ENCODE measurements at regions not wholly inside any gene's neighbourhood (a gene's known extent, or its start where the extent isn't known, plus 50 kb on each side); places are given as distances from the start of the nearest gene placed in this dataset.

DNA sequence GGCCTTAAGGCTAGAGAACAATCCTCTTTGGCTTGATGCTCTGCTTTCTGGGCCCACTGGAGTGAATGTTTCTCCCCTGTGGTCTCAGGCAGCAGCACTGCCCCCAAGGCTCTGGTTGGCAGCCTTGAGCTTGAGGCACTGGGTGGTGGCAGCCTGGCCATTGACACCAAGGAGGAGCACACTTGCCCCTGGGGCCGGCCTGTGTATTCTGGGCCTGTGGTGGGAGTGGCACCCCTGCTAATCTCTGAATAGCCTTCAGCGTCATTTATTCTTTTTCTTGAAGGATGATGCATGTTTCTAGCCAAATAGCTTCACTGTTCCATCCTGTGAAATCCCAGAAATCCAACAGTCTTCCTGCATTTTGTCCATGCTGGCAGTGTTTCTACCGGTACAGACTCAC is 191.4 kb downstream of the OLFM4 start:
- no peak for DNase-seq (ENCODE audit: low spot score)
- TF ChIP-seq, protein P1, sequence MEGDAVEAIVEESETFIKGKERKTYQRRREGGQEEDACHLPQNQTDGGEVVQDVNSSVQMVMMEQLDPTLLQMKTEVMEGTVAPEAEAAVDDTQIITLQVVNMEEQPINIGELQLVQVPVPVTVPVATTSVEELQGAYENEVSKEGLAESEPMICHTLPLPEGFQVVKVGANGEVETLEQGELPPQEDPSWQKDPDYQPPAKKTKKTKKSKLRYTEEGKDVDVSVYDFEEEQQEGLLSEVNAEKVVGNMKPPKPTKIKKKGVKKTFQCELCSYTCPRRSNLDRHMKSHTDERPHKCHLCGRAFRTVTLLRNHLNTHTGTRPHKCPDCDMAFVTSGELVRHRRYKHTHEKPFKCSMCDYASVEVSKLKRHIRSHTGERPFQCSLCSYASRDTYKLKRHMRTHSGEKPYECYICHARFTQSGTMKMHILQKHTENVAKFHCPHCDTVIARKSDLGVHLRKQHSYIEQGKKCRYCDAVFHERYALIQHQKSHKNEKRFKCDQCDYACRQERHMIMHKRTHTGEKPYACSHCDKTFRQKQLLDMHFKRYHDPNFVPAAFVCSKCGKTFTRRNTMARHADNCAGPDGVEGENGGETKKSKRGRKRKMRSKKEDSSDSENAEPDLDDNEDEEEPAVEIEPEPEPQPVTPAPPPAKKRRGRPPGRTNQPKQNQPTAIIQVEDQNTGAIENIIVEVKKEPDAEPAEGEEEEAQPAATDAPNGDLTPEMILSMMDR (IDR thresholded peaks at IDR 0.05; ENCODE audit: extremely low read depth, insufficient read depth, missing control alignments), result no peak
- in situ Hi-C loops (cut with MboI; ENCODE audit: low pct_unique_long_range_greater_than_20kb, low sequenced_read_pairs, unreplicated experiment), result no loop called here

DNA sequence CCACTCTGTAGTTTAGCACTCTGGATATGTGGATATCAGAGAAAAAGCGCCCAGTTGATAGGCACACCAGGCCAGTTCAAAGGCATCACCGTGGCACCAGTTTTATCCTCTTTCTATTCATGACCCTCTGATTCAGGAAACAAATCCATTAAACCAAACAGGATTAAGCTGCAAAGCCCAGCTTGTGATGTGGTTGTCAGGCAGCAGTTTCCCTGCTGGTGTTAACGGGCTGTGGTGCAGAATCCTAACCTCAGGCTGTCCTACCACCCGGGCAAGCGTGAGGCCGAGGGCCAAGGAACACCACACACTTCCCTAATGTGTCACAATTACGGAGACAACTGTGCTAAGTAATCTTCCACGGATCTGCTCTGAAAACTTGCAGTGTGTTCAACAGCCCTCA is 209.1 kb downstream of the OLFM4 start:
- in situ Hi-C loops (cut with MboI; ENCODE audit: low pct_unique_long_range_greater_than_20kb, low sequenced_read_pairs, unreplicated experiment), result no loop called here
- TF ChIP-seq, protein P1 (IDR thresholded peaks at IDR 0.05; ENCODE audit: extremely low read depth, insufficient read depth, missing control alignments), result no peak
- no peak for DNase-seq (ENCODE audit: low spot score)

DNA sequence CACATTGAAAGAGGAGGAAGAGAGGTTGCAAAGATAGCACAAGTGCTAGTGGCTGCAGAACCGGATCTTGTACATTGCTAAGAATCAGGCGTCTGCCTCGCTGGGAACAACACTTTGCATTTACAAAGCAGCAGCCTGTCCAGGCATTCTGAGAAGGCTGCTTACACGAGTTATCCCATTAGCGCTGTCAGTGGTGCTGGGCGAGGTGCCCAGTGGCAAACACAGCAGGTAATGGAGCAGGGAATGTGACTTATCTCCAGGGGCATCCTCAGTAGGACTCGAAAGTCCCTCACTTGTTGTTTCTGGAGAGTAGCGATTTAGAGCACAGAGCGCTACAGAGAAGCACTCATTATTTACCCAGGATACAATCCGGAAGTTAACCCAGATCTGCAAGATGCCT is 209.6 kb downstream of the OLFM4 start:
- DNase-seq (ENCODE audit: low spot score), result no peak
- TF ChIP-seq, protein P1 (IDR thresholded peaks at IDR 0.05; ENCODE audit: extremely low read depth, insufficient read depth, missing control alignments), result no peak
- in situ Hi-C loops (cut with MboI; ENCODE audit: low pct_unique_long_range_greater_than_20kb, low sequenced_read_pairs, unreplicated experiment), result no loop called here

DNA sequence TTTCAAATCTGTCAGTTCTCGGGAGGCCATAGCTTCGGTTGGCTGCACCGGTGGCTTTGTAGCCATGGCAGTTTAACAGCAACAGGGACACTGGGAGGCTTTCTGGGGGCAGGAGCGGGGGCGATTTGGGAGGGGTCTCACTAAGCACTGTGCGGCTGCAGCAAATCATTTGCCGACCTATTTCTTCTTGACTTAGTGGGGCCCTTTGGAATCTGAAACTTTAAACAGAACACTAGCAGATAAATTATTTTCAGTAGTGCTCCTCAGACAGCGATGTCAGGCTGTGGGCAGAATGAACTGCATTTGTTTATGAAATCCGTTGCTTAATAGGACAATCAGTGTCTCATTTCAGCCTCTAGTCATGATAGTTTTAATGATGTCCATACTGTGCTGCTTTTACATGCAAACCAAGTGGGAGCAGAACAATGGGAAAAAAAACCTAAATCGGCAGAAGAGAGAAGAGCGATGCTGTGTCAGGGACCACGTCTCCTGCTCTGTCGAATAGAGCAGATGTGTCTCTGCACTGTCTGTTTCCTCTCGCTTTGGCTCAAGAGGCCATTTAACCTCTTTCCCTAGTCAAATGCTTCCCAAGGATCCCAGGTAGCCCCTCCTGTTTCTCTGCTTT is 211.9 kb downstream of the OLFM4 start:
- DNase-seq (ENCODE audit: low spot score), result no peak
- in situ Hi-C loops (cut with MboI; ENCODE audit: low pct_unique_long_range_greater_than_20kb, low sequenced_read_pairs, unreplicated experiment), result no loop called here
- TF ChIP-seq, protein P1 (IDR thresholded peaks at IDR 0.05; ENCODE audit: extremely low read depth, insufficient read depth, missing control alignments), result no peak

DNA sequence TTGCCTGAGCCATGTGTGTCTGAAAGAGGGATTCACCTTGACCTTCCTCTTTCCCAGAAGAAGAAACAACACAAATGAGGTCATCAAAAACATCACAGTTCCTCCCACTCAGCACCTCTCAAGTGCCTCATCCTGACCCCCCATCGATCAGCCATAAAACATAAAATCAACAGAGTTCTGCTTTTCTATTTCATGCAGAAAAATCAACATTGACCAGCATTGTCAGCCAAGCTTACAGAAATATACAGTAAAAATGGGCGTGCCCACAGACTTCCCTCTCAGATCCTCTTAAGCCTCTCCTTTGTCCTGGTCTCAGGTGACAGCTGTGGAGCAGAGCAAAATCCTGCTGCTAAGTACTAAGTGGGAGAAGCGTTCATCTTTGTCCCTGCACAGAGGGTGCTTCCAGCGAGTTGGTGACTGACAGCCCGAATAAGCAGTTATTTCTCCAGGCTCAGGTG is 213.3 kb downstream of the OLFM4 start:
- in situ Hi-C loops (cut with MboI; ENCODE audit: low pct_unique_long_range_greater_than_20kb, low sequenced_read_pairs, unreplicated experiment), result no loop called here
- no peak for DNase-seq (ENCODE audit: low spot score)
- TF ChIP-seq, protein P1 (IDR thresholded peaks at IDR 0.05; ENCODE audit: extremely low read depth, insufficient read depth, missing control alignments), result no peak

DNA sequence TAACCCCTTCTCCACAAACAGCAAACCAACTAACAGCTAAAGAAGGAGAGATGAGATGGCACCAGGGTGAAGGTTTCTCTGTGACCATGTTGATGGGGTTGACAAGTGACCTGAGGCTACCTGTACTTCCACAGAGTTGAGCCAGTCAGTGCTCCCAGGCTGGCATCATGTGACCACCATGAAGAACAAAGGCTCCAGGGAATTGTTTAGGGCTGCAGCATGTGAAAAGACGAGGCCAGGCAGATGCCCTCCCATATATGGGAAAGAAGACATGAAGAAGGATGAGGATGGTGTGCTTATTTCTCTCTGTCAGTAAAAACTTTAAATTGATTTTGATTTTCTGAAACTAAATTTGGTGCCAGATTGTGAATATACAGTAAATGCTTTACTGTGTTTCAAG is 220.6 kb downstream of the OLFM4 start:
- DNase-seq (ENCODE audit: low spot score), result no peak
- in situ Hi-C loops (cut with MboI; ENCODE audit: low pct_unique_long_range_greater_than_20kb, low sequenced_read_pairs, unreplicated experiment), result no loop called here

More for the DNA sequence above, 220.6 kb downstream of the OLFM4 start:
- TF ChIP-seq, protein P1 (IDR thresholded peaks at IDR 0.05; ENCODE audit: extremely low read depth, insufficient read depth, missing control alignments), result no peak

Measured in GM13977 (cell line).